Mesendoderm (in vitro differentiated cells): ENCODE measurements at regions not wholly inside any gene's neighbourhood (a gene's known extent, or its start where the extent isn't known, plus 50 kb on each side); places are given as distances from the start of the nearest gene placed in this dataset.

ENCODE experiments used
- DNase-seq: peaks from one replicate; pipeline ENCODE4 v3.0.0; 2013
- H2AK5ac ChIP-seq: 2 replicates; pipeline ENCODE4 v1.6.1; 2013; ENCODE audit warnings: low read length, inconsistent platforms
- H2BK120ac ChIP-seq: 2 replicates; pipeline ENCODE4 v1.6.1; 2013; ENCODE audit warnings: low read depth, mild to moderate bottlenecking, low read length, moderate library complexity, mixed read lengths
- H2BK15ac ChIP-seq: replicated peaks from 2 replicates; pipeline ENCODE4 v1.6.1; 2013; ENCODE audit warnings: low read depth, mild to moderate bottlenecking, moderate library complexity
- H2BK5ac ChIP-seq: 2 replicates; pipeline ENCODE4 v1.6.1; 2013; ENCODE audit warnings: low read length, inconsistent platforms
- H3K18ac ChIP-seq: 2 replicates; pipeline ENCODE4 v1.6.1; 2013; ENCODE audit warnings: mild to moderate bottlenecking, low read length, mixed read lengths
- H3K23ac ChIP-seq: one replicate; pipeline ENCODE4 v1.6.1; 2013; ENCODE audit warnings: low read length
- H3K27ac ChIP-seq: 2 replicates; pipeline ENCODE4 v1.5.1; 2013; ENCODE audit warnings: low read depth, mild to moderate bottlenecking, inconsistent platforms, low read length, moderate library complexity
- H3K27me3 ChIP-seq: 2 replicates; pipeline ENCODE4 v1.6.1; 2013; ENCODE audit warnings: low read length, control low read depth, mild to moderate bottlenecking, inconsistent platforms; ENCODE audit not compliant: insufficient read depth, poor library complexity
- H3K36me3 ChIP-seq: 2 replicates; pipeline ENCODE4 v1.6.1; 2013; ENCODE audit warnings: low read length, inconsistent platforms; ENCODE audit not compliant: control insufficient read depth, insufficient read depth
- H3K4ac ChIP-seq: one replicate; pipeline ENCODE4 v1.6.1; 2013; ENCODE audit warnings: low read depth, mild to moderate bottlenecking, low read length, moderate library complexity
- H3K4me1 ChIP-seq: 2 replicates; pipeline ENCODE4 v1.6.1; 2013; ENCODE audit warnings: low read depth, low read length, inconsistent platforms; ENCODE audit not compliant: control insufficient read depth
- H3K4me2 ChIP-seq: 2 replicates; pipeline ENCODE4 v1.6.1; 2013; ENCODE audit warnings: low read length
- H3K4me3 ChIP-seq: 2 replicates; pipeline ENCODE4 v1.5.1; 2013; ENCODE audit warnings: mild to moderate bottlenecking, low read length
- H3K56ac ChIP-seq: one replicate; pipeline ENCODE4 v1.6.1; 2013; ENCODE audit warnings: low read length
- H3K79me1 ChIP-seq: 2 replicates; pipeline ENCODE4 v1.6.1; 2013; ENCODE audit warnings: low read length, inconsistent platforms
- H3K79me2 ChIP-seq: 2 replicates; pipeline ENCODE4 v1.6.1; 2013; ENCODE audit warnings: mild to moderate bottlenecking, low read length; ENCODE audit not compliant: control insufficient read depth, insufficient read depth
- H3K9ac ChIP-seq: 2 replicates; pipeline ENCODE4 v1.6.1; 2013; ENCODE audit warnings: low read length, inconsistent platforms
- H4K5ac ChIP-seq: one replicate; pipeline ENCODE4 v1.6.1; 2013; ENCODE audit warnings: low read length
- H4K8ac ChIP-seq: one replicate; pipeline ENCODE4 v1.6.1; 2013; ENCODE audit warnings: low read depth, mild to moderate bottlenecking, control low read depth, low read length, moderate library complexity
- WGBS: extraction: QIAGEN DNeasy Blood & Tissue Kit; methylation state at CpG from one replicate; pipeline ENCODE4 v1.1.7; 2013; ENCODE audit warnings: low lambda C conversion rate, missing lambda C conversion rate; ENCODE audit not compliant: insufficient coverage; ENCODE audit errors: extremely low coverage; 5-methylcytosine and 5-hydroxymethylcytosine counted together

DNA sequence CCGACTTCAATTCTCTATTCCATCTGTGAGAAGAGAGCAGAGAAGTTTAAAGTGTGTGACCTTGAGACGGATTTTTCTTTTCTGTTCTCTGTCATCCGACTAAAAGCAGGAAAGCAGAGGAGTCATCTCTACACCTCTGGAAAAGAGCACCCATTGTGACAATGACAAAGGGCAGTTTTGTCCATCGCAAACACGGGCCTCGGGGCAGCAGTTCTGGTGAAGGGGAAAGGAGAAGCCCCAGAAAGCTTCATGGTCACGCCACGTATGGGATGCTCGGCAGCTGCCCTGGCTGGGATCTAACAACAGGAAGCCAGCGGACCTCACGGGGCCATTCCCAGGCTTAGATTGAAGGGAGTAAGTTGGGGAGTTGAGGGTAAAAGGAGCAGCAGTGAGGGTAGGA is 52.0 kb upstream of the HBS1L start:
- H2BK15ac ChIP-seq, result no peak overlapping the region
- H3K4me3 ChIP-seq, result no peak overlapping the region
- no peak overlapping the region for H3K27ac ChIP-seq
- no peak overlapping the region for H3K4me2 ChIP-seq
- H4K8ac ChIP-seq, result no peak overlapping the region
- H3K4ac ChIP-seq, result no peak overlapping the region
- H3K18ac ChIP-seq, result no peak overlapping the region
- no peak overlapping the region for H3K9ac ChIP-seq
- H3K56ac ChIP-seq, result no peak overlapping the region
- H3K27me3 ChIP-seq, result no peaks in the 10 kb centered on the region
- H2AK5ac ChIP-seq, result no peak overlapping the region
- H3K4me1 ChIP-seq, result no peaks in the 10 kb centered on the region
- no peak overlapping the region for H2BK5ac ChIP-seq
- no peaks in the 10 kb centered on the region for H3K36me3 ChIP-seq
- no peaks in the 10 kb centered on the region for H3K79me1 ChIP-seq
- no peak overlapping the region for H4K5ac ChIP-seq
- no peak overlapping the region for H3K23ac ChIP-seq
- no CpG with 5 or more reads among the region's 11 CpGs for WGBS
- H2BK120ac ChIP-seq, result no peak overlapping the region
- no peak for DNase-seq
- no peaks in the 10 kb centered on the region for H3K79me2 ChIP-seq

DNA sequence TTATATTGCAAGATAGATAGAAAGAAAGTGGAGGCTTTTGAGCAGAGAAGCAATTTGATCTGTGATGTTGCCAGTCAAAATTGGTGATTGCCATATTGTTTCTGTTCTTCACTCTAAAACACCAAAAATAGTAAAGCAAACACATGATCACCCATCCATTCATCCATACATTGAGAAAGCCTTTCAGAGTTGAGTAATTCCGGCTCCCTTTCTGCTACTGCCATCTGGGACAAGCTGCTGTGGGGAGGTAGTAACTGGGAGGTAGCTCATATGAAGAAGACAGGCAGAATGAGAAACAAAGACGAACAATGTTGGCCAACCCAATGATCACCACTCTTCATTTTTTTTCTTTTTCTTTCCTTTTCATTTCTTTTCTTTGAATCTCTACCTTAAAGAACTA is 51.1 kb upstream of the HBS1L start:
- H4K8ac ChIP-seq, result no peak overlapping the region
- no peak overlapping the region for H3K23ac ChIP-seq
- no peak overlapping the region for H3K4ac ChIP-seq
- no peak overlapping the region for H3K56ac ChIP-seq
- H3K4me2 ChIP-seq, result no peak overlapping the region
- no peak overlapping the region for H2AK5ac ChIP-seq
- DNase-seq, result no peak
- H2BK15ac ChIP-seq, result no peak overlapping the region
- no peaks in the 10 kb centered on the region for H3K79me1 ChIP-seq
- H3K18ac ChIP-seq, result no peak overlapping the region
- H3K4me1 ChIP-seq, result no peaks in the 10 kb centered on the region
- H3K27me3 ChIP-seq, result no peaks in the 10 kb centered on the region
- no peaks in the 10 kb centered on the region for H3K79me2 ChIP-seq
- H4K5ac ChIP-seq, result no peak overlapping the region
- no peak overlapping the region for H2BK120ac ChIP-seq
- H2BK5ac ChIP-seq, result no peak overlapping the region
- H3K4me3 ChIP-seq, result no peak overlapping the region
- no peaks in the 10 kb centered on the region for H3K36me3 ChIP-seq
- H3K9ac ChIP-seq, result no peak overlapping the region
- H3K27ac ChIP-seq, result no peak overlapping the region
- no CpG with 5 or more reads among the region's 2 CpGs for WGBS

GRCh38 chr6:135105299-135105698 is 50.7 kb upstream of the HBS1L start:
- H3K23ac ChIP-seq, result no peak overlapping the region
- no peak overlapping the region for H4K8ac ChIP-seq
- H2AK5ac ChIP-seq, result no peak overlapping the region
- no peak overlapping the region for H3K9ac ChIP-seq
- no peak overlapping the region for H2BK15ac ChIP-seq
- H3K36me3 ChIP-seq, result no peaks in the 10 kb centered on the region
- H3K4me3 ChIP-seq, result no peak overlapping the region
- no peaks in the 10 kb centered on the region for H3K4me1 ChIP-seq
- H4K5ac ChIP-seq, result no peak overlapping the region
- no peak overlapping the region for H3K27ac ChIP-seq
- H3K4me2 ChIP-seq, result no peak overlapping the region
- H2BK5ac ChIP-seq, result no peak overlapping the region
- no peak overlapping the region for H3K4ac ChIP-seq
- no peaks in the 10 kb centered on the region for H3K79me1 ChIP-seq
- H3K56ac ChIP-seq, result no peak overlapping the region
- H3K79me2 ChIP-seq, result no peaks in the 10 kb centered on the region
- WGBS, result 100% methylated on average over 1 of the region's 3 CpGs
- no peak overlapping the region for H2BK120ac ChIP-seq
- H3K18ac ChIP-seq, result no peak overlapping the region
- no peak for DNase-seq
- H3K27me3 ChIP-seq, result no peaks in the 10 kb centered on the region
